Ishikawa (cell line): ENCODE measurements at regions not wholly inside any gene's neighbourhood (a gene's known extent, or its start where the extent isn't known, plus 50 kb on each side); places are given as distances from the start of the nearest gene placed in this dataset.

ENCODE experiments used
- CEBPB ChIP-seq: IDR thresholded peaks from 2 replicates; pipeline ENCODE4 v1.6.1; 2012
- EGR1 ChIP-seq: IDR thresholded peaks from 2 replicates; pipeline ENCODE4 v1.6.1; 2012
- EP300 ChIP-seq: IDR thresholded peaks from 2 replicates; pipeline ENCODE4 v1.6.1; 2012; ENCODE audit warnings: borderline replicate concordance
- NFIC ChIP-seq: IDR thresholded peaks from 2 replicates; pipeline ENCODE4 v1.6.1; 2012
- YY1 ChIP-seq: IDR thresholded peaks from 2 replicates; pipeline ENCODE4 v1.6.1; 2012; ENCODE audit warnings: low read depth
- ZBTB7A ChIP-seq: IDR thresholded peaks from 2 replicates; pipeline ENCODE4 v1.6.1; 2012; ENCODE audit warnings: low read depth

DNA sequence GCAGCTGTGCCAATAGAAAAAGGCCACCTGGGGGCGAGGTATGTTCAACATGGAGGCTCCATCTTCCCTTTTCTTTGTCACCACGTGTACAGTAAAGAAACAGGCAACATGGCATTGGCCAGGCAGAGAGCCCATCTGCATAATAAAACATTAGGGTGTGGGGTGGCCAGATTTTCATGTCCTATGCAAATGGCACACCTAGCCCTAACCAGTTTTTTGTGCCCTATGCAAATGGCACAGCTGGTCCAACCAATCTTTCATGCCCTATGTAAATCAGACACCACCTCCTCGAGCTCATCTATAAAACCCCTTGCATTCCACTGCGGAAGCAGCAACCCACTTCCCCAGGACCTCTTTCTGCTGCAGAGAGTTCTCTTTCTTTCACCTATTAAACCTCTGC is 149.1 kb upstream of the RGS6 start:
- no peak for TF ChIP-seq EGR1
- TF ChIP-seq YY1, result no peak
- TF ChIP-seq EP300, result no peak
- TF ChIP-seq CEBPB, result no peak
- TF ChIP-seq NFIC, result no peak
- TF ChIP-seq ZBTB7A, result no peak
